ENCODE measurements at regions not wholly inside any gene's neighbourhood (a gene's known extent, or its start where the extent isn't known, plus 50 kb on each side); places are given as distances from the start of the nearest gene placed in this dataset.

- DNase-seq = no peak
- intact Hi-C loops (cut with DNase I) = no loop called here
Observed at GRCh38 chr18:27415495-27415894, 230.4 kb upstream of the CHST9 start.

GRCh38 chr18:27414682-27415081 lies 229.6 kb upstream of the CHST9 start:
- intact Hi-C loops (cut with DNase I) = no loop called here
- no peak for DNase-seq

- DNase-seq = no peak
- intact Hi-C loops (cut with DNase I) = no loop called here
Observed at GRCh38 chr18:27413495-27414401, 228.6 kb upstream of the CHST9 start.

- no peak for DNase-seq
- intact Hi-C loops (cut with DNase I) = no loop called here
Observed at GRCh38 chr18:27412556-27412955, 227.4 kb upstream of the CHST9 start.

- no peak for DNase-seq
- intact Hi-C loops (cut with DNase I) = no loop called here
Observed at GRCh38 chr18:27411911-27412310, 226.8 kb upstream of the CHST9 start.

- intact Hi-C loops (cut with DNase I) = no loop called here
- DNase-seq = no peak
Observed at GRCh38 chr18:27411013-27411412, 225.9 kb upstream of the CHST9 start.

- DNase-seq = no peak
- intact Hi-C loops (cut with DNase I) = no loop called here
Observed at GRCh38 chr18:27404855-27405254, 219.7 kb upstream of the CHST9 start.

- intact Hi-C loops (cut with DNase I) = no loop called here
- no peak for DNase-seq
Observed at GRCh38 chr18:27400001-27400400, 214.9 kb upstream of the CHST9 start.

- intact Hi-C loops (cut with DNase I) = no loop called here
- DNase-seq = no peak
Observed at GRCh38 chr18:27395752-27396151, 210.6 kb upstream of the CHST9 start.

GRCh38 chr18:27394687-27395086 lies 209.6 kb upstream of the CHST9 start:
- no peak for DNase-seq
- intact Hi-C loops (cut with DNase I) = no loop called here

GRCh38 chr18:27382567-27383216 lies 197.6 kb upstream of the CHST9 start:
- intact Hi-C loops (cut with DNase I) = no loop called here

GRCh38 chr18:27378431-27379095 lies 193.5 kb upstream of the CHST9 start:
- DNase-seq = no peak
- intact Hi-C loops (cut with DNase I) = no loop called here

More at GRCh38 chr18:27382567-27383216, 197.6 kb upstream of the CHST9 start:
- DNase-seq = no peak

GRCh38 chr18:27377251-27377650 lies 192.1 kb upstream of the CHST9 start:
- DNase-seq = no peak
- intact Hi-C loops (cut with DNase I) = no loop called here

- no peak for DNase-seq
- intact Hi-C loops (cut with DNase I) = no loop called here
Observed at GRCh38 chr18:27372386-27372785, 187.3 kb upstream of the CHST9 start.

GRCh38 chr18:27366665-27367064 lies 181.6 kb upstream of the CHST9 start:
- intact Hi-C loops (cut with DNase I) = no loop called here

GRCh38 chr18:27366151-27366550 lies 181.0 kb upstream of the CHST9 start:
- intact Hi-C loops (cut with DNase I) = no loop called here
- no peak for DNase-seq

More at GRCh38 chr18:27366665-27367064, 181.6 kb upstream of the CHST9 start:
- DNase-seq = no peak

- DNase-seq = no peak
- intact Hi-C loops (cut with DNase I) = loop anchor here (2.0 kb wide), 1 partner anchor 235 kb away; no protein-coding TSS in a partner anchor
Observed at GRCh38 chr18:27363872-27364271, 178.8 kb upstream of the CHST9 start.

GRCh38 chr18:27361477-27361876 lies 176.4 kb upstream of the CHST9 start:
- no peak for DNase-seq
- intact Hi-C loops (cut with DNase I) = no loop called here

- intact Hi-C loops (cut with DNase I) = no loop called here
- no peak for DNase-seq
Observed at GRCh38 chr18:27355308-27355707, 170.2 kb upstream of the CHST9 start.

GRCh38 chr18:27353273-27353672 lies 168.2 kb upstream of the CHST9 start:
- no peak for DNase-seq
- intact Hi-C loops (cut with DNase I) = no loop called here

- DNase-seq = no peak
- intact Hi-C loops (cut with DNase I) = no loop called here
Observed at GRCh38 chr18:27349284-27349882, 164.3 kb upstream of the CHST9 start.
